Fibroblast of peridontal ligament (primary cell): ENCODE measurements at regions not wholly inside any gene's neighbourhood (a gene's known extent, or its start where the extent isn't known, plus 50 kb on each side); places are given as distances from the start of the nearest gene placed in this dataset.

Source experiments
- DNase-seq: peaks from one replicate; pipeline ENCODE4 v3.0.0-alpha.2; 2010; ENCODE audit errors: extremely low read depth

- no peak for DNase-seq
These were observed 585.1 kb downstream of the TLE4 start for GRCh38 chr9:80156756-80157472.

DNA sequence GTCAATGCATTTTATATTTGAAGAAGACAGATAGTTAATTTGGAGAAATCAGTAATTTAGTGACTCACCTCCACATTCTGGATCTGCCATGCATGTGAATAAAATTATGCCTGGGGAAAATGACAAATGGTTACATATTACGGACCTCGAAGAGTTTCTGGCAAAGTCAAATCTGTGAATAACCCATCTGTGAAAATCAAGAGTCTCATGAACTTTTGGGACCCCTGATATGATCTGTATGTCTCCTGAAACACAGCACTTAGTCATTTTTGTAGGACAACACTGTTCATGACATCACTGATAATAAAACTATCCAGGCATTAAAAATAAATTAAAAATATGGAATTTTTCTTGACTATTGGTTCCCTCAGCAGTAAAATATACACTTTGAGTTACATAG is 584.5 kb downstream of the TLE4 start:
- no peak for DNase-seq

DNA sequence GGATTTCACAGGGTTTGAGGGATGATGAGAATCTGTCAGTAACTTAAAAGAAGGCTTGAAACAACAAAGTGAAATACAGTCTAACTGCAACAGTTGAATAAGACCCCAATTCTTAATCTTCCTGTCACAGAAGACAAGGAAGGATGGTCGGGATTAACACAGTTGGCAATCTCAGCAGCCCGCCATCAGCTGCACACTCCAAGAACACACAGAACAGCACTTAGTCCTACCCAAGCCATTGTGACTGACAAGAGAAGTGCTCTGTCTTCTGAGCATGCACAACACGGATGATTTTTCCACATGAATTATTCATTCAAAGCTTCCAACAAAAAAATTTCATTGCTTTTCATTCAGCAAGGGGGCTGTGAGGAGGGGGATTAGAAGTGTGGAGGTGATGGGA is 576.1 kb downstream of the TLE4 start:
- DNase-seq: no peak

GRCh38 chr9:80146466-80146865 is 574.7 kb downstream of the TLE4 start:
- peak; percentile 11 for DNase-seq

DNA sequence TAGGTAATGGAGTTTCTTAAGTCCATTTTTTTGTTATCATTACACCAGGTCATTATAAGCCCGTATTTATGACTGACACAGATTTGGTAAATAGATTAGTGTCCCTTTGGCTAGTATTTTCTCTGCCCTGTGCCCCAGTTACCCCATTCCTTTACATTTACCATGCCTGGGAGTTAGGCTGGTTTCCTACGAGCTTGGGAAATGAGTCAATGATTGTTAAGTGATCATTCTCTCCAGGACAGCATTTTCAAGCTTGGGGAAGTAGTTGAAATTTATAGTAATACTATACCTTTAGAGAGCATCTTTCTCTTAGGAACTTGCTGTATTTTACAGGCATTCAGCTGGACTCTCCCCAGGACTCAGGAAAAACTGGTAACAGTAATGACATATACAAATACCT is 573.1 kb downstream of the TLE4 start:
- no peak for DNase-seq

GRCh38 chr9:80144406-80144805 is 572.6 kb downstream of the TLE4 start:
- DNase-seq: peak; percentile 1

DNA sequence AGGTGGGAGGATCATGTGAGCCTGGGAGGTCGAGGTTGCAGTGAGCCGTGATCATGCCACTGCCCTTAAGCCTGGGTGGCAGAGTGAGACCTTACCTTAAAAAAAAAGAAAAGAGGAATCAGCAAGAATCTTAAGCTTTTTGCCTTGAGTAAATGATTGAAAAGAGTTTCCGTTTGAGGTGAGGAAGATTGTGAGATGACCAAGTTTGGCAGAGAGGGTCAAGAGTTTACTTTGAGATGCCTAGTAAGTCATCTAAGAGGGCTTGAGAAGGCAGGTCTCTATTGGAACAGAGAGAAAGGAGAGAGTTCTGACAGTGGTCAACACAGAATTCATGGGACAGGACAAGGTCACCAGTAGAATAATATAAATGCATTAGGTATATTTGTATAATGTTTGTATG is 572.1 kb downstream of the TLE4 start:
- no peak for DNase-seq

DNA sequence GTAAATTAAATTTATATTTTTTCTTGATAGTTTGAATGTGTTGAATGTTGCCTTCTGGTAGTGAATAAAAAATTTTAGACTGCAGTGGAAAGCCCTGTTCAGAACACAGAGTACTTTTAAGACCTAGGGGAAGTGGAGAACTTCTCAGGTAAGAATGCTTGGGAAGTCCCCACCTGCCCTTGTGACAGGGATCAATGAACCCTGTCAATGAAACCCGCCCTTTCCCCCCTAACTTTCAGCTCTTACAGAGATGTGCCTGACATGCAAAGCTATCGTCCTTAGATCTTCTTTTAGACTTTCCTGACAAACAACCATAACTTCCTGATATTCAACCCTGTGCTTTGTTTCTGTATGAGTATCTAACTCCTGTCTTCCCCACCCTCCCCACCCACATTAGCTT is 562.7 kb downstream of the TLE4 start:
- DNase-seq: no peak

GRCh38 chr9:80131627-80132026 is 559.9 kb downstream of the TLE4 start:
- DNase-seq: no peak

GRCh38 chr9:80127920-80128319 is 556.2 kb downstream of the TLE4 start:
- DNase-seq: no peak

DNA sequence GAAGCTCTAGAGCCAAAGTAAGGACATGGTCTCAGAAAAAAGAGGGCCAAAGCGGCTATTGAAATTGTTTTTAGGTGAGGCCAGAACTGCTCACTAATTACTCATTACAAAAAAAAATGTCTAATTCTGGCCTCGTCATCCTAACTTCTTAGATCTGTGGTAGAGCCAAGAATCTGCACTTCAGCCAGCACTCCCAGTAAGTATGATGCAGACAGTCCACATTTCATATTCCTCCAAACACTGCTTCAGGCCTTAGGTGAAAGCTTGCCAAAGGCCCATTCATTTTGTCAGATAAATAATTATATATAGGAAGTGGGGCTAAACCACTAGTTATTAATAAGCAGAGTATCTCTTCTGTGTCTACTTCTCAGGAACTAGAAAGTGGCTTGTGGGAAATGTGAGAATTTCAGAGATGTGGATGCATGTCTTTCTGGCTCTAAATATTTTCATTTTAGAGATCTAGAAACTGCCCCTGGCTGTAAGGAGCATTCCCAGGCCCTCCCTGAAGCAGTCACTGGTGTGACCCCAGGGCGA is 554.0 kb downstream of the TLE4 start:
- no peak for DNase-seq

DNA sequence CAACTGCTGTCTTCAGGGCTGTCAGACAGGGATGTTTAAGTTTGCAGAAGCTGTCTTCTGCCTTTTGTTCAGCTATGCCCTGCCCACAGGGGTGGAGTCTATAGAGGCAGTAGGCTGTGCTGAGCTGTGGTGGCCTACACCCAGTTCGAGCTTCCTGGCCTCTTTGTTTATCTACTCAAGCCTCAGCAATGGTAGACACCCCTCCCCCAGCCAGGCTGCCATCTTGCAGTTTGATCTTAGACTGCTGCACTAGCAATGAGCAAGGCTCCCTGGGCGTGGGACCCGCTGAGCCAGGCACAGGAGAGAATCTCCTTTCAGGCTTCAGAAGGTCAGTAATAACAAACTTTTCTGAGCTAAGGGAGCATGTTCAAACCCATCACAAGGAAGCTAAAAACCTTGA is 545.3 kb downstream of the TLE4 start:
- DNase-seq: no peak

GRCh38 chr9:80114241-80114640 is 542.5 kb downstream of the TLE4 start:
- DNase-seq: no peak

DNA sequence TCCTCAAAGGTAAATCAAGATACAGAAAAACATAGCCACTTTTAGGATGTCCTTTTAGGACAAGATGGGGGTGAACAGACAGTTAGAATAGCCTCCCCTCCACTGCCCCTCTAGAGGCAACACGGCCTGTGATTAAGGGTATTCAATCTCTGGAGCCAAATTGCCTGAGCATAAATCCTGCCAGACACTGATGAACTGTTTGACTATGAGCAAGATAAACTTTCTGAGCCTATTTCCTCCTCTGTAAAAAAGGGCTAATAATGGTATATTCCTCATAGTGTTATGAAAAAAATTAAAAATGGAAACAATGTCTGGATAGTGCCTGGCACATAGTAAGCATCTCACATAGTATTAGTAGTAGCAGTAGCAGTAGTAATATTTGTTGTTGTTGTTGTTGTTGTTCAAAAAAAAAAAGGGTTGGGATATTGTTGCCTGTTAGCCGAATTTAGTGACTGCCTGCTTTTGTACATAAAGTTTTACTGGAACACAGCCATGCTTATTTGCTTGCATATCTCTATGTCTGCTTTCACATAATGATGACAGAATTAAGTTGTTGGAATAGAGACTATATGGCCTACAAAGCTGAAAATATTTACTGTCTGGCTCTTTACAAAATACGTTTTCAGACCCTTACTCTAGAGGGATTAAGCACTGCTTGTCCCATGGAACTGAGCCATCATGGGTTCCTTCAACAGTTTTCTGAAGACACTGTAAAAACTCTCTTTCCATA is 536.3 kb downstream of the TLE4 start:
- no peak for DNase-seq

GRCh38 chr9:80097476-80097875 is 525.7 kb downstream of the TLE4 start:
- DNase-seq: no peak

DNA sequence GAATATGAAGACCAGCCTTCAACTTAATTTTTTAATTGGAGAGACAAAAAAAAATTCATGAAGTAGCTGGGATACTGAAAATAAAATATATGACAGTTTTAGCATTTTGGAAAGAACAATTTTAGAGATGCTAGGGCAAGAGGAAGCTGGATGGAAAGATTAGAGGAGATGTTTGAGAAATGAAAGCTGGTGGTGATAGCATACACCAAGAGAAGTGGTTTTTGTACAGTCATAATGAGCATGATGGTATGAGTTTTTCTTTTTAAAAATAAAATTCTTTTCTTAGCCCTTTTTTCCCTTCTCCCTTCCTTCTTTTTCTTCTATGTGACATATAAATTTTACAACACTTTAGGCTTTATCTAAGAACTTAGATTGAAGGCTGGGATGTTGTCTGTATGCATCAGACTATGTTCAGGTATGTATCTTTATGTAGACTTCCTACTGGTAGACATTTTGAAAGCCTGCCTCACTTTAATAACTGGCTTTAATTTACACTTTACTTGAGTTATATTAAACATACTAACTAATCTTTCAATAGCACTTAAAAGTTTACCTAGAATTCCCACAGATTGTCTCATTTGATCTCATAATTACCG is 522.5 kb downstream of the TLE4 start:
- no peak for DNase-seq

DNA sequence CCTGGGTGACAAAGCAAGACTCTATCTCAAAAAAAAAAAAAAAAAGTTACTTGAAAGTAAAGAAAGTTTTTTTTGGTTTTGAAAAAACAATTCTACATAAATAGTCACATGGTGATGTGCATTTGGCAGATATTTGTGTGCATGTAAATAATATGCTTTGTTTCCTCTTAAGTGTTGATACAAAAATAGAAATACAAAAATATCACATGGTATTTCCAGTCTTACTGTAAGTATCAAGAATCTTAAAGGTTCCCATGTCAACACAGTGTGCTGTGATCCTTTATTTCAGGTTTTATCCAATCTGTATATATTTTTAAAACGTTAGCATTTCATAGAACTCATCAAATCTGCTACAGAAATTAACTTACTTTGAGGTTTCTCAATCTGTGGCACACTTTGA is 521.9 kb downstream of the TLE4 start:
- no peak for DNase-seq

DNA sequence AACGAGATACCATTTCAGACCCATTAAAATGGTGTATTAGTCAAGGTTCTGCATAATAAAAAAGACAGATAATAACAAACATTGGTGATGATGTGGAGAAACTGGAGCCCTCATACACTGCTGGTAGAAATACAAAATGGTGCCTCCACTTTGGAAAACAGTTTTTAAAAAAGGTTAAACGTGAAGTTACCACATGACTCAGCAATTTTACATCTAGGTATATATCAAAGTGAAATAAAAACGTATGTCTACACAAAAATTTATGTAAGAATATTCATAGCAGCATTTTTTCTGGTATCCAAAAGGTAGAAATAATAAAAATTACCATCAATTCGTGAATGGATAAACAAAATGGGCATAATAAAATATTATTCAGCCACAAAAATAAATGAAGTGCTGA is 519.8 kb downstream of the TLE4 start:
- DNase-seq: no peak

- no peak for DNase-seq
These were observed 518.6 kb downstream of the TLE4 start for GRCh38 chr9:80090317-80090716.

DNA sequence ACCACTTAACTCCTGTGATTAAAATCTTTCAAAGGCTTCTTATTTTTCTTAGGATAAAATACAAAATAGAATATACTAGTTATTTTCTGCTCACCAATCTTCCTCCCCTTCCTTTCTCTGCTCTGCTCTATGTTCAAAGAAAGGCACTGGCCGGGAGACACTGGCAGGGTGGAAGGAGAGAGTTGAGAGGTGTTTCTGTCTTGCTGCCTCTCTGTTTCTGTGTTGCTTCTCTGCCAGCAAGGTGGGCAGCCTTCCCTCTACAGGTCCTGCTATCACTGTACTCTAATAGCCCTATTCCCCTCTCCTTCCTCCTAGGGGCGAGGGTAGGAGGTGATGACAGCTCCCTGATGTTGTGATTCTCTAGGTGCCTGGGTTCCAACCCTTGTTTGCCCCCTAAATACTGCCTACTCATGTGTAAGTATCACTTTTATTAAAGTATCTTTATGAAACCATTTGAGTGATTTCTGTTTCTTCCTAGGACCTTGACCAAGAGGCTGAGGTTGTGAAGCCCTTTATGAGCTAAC is 515.1 kb downstream of the TLE4 start:
- DNase-seq: no peak

DNA sequence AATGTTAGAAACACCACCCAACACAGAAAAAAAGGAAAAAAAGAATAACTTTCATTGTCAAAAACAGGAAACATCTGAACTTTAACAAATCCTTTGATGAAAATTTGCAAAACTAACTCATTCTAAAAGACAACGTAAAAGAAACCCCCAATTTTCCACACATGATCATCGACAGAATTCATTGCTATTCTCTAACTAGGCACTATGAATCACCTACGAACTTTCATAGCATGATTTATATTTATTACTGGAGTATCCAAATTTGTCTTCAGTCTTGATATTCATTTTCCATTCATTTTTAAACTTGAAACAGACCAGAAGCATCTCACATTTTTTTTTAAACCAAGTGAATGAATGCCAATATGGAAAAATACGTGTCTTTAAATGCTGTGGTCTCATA is 514.6 kb downstream of the TLE4 start:
- DNase-seq: no peak

GRCh38 chr9:80085668-80086067 is 513.9 kb downstream of the TLE4 start:
- no peak for DNase-seq

DNA sequence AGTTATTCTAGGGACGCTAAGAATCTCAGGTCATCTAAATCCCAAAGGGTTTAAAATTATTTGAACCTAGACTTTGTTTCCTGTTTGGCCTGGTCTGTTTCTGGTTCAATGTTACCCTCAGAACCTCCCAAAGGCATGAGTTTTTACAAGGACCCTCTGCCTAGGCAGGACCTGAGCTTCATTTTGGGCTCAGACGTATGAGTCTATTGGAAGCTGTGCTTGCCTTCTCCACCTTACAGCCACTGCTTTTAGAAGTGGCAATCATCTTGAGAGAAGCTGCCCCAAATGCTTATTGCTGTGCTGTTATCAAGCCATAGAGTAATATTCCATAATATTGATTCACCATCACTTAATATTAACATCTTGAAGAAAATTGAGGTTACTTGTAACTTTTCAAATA is 510.4 kb downstream of the TLE4 start:
- no peak for DNase-seq
